Liver (tissue), 7 donors: ENCODE measurements at regions not wholly inside any gene's neighbourhood (a gene's known extent, or its start where the extent isn't known, plus 50 kb on each side); places are given as distances from the start of the nearest gene placed in this dataset.

Experiments used
- DNase-seq: peaks from one replicate; pipeline ENCODE4 v3.0.0-alpha.2; 2017; ENCODE audit warnings: low spot score
- H3K27ac ChIP-seq, 2 donors: one replicate each; pipeline ENCODE4 v1.7.0; 2013; ENCODE audit warnings: inconsistent platforms in 2 of 2, low read length in 2 of 2, control low read depth in 1 of 2, low read depth in 1 of 2, mild to moderate bottlenecking in 1 of 2
- H3K27me3 ChIP-seq, 4 donors: one replicate each; pipeline versions ENCODE4 v1.6.1 to v1.7.0; 2013; ENCODE audit warnings: low read length in 3 of 4, inconsistent platforms in 1 of 4, mild to moderate bottlenecking in 1 of 4, moderate library complexity in 1 of 4; ENCODE audit not compliant: control insufficient read depth in 4 of 4, insufficient read depth in 4 of 4
- H3K36me3 ChIP-seq, 4 donors: one replicate each; pipeline versions ENCODE4 v1.6.1 to v1.7.0; 2013; ENCODE audit warnings: low read length in 3 of 4, mild to moderate bottlenecking in 3 of 4, low read depth in 1 of 4, moderate library complexity in 1 of 4; ENCODE audit not compliant: control insufficient read depth in 4 of 4, insufficient read depth in 3 of 4
- H3K4me1 ChIP-seq, 4 donors: one replicate each; pipeline versions ENCODE4 v1.6.1 to v1.7.0; 2013; ENCODE audit warnings: low read length in 3 of 4, mild to moderate bottlenecking in 3 of 4, moderate library complexity in 1 of 4; ENCODE audit not compliant: control insufficient read depth in 4 of 4, insufficient read depth in 4 of 4
- H3K4me3 ChIP-seq, 3 donors: one replicate each; pipeline versions ENCODE4 v1.6.1 to v1.7.0; 2013; ENCODE audit warnings: low read length in 3 of 3, control low read depth in 1 of 3, low read depth in 1 of 3, mild to moderate bottlenecking in 1 of 3
- H3K9ac ChIP-seq, 2 donors: one replicate each; pipeline ENCODE4 v1.7.0; 2013; ENCODE audit warnings: low read length in 2 of 2, mild to moderate bottlenecking in 2 of 2, moderate library complexity in 2 of 2, control low read depth in 1 of 2, low read depth in 1 of 2
- H3K9me3 ChIP-seq, 4 donors: one replicate each; pipeline versions ENCODE4 v1.6.1 to v1.7.0; 2013; ENCODE audit warnings: low read length in 3 of 4; ENCODE audit not compliant: control insufficient read depth in 4 of 4
- EGR1 ChIP-seq, 2 donors: IDR thresholded peaks; 2 replicates each; pipeline ENCODE4 v1.6.1; 2016 to 2018; ENCODE audit warnings: antibody characterized with exemption in 2 of 2, low read depth in 2 of 2
- JUND ChIP-seq, 2 donors: IDR thresholded peaks; 2 replicates each; pipeline ENCODE4 v1.6.1; 2016; ENCODE audit warnings: antibody characterized with exemption in 2 of 2
- NR2F2 ChIP-seq: IDR thresholded peaks from 2 replicates; pipeline ENCODE4 v1.6.1; 2016; ENCODE audit warnings: antibody characterized with exemption
- REST ChIP-seq: IDR thresholded peaks from 2 replicates; pipeline ENCODE4 v1.6.1; 2016; ENCODE audit warnings: antibody characterized with exemption, mild to moderate bottlenecking
- RXRA ChIP-seq, 2 donors: IDR thresholded peaks; 2 replicates each; pipeline ENCODE4 v1.6.1; 2017 to 2018; ENCODE audit warnings: antibody characterized with exemption in 2 of 2, mild to moderate bottlenecking in 1 of 2
- ZBTB33 ChIP-seq: IDR thresholded peaks from 2 replicates; pipeline ENCODE4 v1.6.1; 2016; ENCODE audit warnings: antibody characterized with exemption
- WGBS: extraction: QIAGEN DNeasy Blood & Tissue Kit; methylation state at CpG from one replicate; pipeline ENCODE4 v1.1.7; 2013; 5-methylcytosine and 5-hydroxymethylcytosine counted together
- donor health status: healthy.
- donor health status: healthy.
- donor health status: healthy.
- donor health status: healthy.

GRCh38 chr2:204237416-204237815, 300.9 kb downstream of the ICOS start (continued):
- TF ChIP-seq REST (no peak), JUND (IDR thresholded peaks at IDR 0.05) (no peak)

GRCh38 chr2:204239411-204240165, 303.0 kb downstream of the ICOS start:
- H3K27me3 ChIP-seq, result no peaks in the 10 kb centered on the region
- H3K4me3 ChIP-seq, result no peak overlapping the region
- 66% methylated on average over 7 of the region's 7 CpGs for WGBS
- TF ChIP-seq NR2F2 (no peak), REST (no peak), RXRA (IDR thresholded peaks at IDR 0.05) (no peak), EGR1 (IDR thresholded peaks at IDR 0.05; ENCODE audit: low read depth in 2 of 2) (no peak)
- DNase-seq, result no peak
- H3K36me3 ChIP-seq, result no peaks in the 10 kb centered on the region
- no peak overlapping the region for H3K9ac ChIP-seq
- H3K9me3 ChIP-seq, result no peaks in the 10 kb centered on the region
- no peak overlapping the region for H3K27ac ChIP-seq
- H3K4me1 ChIP-seq, result no peaks in the 10 kb centered on the region

- no peak for TF ChIP-seq ZBTB33
- Histone ChIP-seq H3K9me3 (no peaks in the 10 kb centered on the region), H3K4me1 (no peaks in the 10 kb centered on the region), H3K4me3 (no peak overlapping the region), H3K27me3 (no peaks in the 10 kb centered on the region), H3K36me3 (no peaks in the 10 kb centered on the region), H3K27ac (no peak overlapping the region), H3K9ac (no peak overlapping the region)
- no peak for DNase-seq
- whole genome bisulfite sequencing, result 83% methylated on average over 2 of the region's 2 CpGs
Observed at GRCh38 chr2:204240961-204241360, 304.3 kb upstream of the PARD3B start.
